Jurkat, Clone E6-1 (cell line): ENCODE measurements at regions not wholly inside any gene's neighbourhood (a gene's known extent, or its start where the extent isn't known, plus 50 kb on each side); places are given as distances from the start of the nearest gene placed in this dataset.

Source experiments
- DNase-seq: peaks from one replicate; pipeline ENCODE4 v3.0.0-alpha.2; 2011; ENCODE audit warnings: low read depth, low spot score
- H3K4me3 ChIP-seq: 2 replicates; pipeline ENCODE4 v1.5.1; 2011; ENCODE audit warnings: mild to moderate bottlenecking, low read length, control low read depth, moderate library complexity

DNA sequence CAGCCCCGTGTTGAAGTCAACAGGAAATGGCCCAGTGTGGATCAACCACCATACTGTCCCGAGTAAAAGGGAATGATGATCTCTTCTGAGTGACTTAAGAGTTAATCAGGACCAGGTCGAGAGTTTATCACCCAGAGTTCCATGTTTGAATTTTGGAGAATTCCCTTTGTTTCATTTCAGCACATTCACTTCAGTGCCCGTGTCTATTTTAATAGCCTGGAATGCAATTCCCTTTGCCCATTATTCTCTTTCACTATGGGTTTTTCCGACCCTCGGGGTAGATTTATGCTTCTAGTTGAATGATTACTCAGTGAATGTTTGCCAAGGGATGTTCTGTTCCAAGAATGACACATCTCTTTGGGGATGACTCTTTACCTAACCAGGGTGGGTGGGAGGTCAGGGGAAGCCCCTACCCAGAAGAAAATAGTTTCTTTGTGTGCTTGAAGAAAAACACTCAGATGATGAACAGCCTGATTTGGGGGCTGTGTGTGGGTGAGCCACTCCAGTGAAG is 594.9 kb downstream of the INHBA start:
- DNase-seq, result no peak

DNA sequence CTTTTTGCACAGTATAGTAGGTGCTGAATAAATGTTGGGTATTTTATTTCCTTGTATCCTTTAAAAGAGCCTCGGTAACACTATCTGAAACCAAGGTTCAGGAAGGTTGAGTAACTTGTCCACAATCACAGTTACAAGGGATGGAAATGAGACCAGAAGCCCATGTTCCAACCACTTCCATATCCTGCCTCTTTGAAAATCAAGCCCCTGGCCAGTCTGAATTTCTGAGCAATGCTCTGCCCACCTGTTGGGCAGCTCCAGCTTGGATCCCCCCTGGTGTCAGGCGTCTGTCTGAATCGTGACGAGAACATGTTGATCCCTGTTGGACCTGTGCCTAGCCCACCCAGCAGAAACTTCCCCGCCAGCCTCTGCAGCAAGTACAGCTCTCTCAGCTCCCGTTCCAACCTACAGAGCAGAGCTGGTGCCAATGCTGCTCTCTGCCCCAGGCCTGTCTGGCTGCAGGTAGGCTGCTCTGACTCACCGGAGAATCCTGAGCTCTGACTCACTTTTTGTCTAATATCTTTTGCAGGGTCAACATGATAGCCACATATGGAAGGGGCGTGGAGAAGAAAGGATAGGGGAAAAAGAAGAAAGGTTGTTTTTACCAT is 595.5 kb downstream of the INHBA start:
- DNase-seq, result no peak
- no peak overlapping the region for H3K4me3 ChIP-seq

More for the DNA sequence above, 594.9 kb downstream of the INHBA start:
- H3K4me3 ChIP-seq, result no peak overlapping the region

DNA sequence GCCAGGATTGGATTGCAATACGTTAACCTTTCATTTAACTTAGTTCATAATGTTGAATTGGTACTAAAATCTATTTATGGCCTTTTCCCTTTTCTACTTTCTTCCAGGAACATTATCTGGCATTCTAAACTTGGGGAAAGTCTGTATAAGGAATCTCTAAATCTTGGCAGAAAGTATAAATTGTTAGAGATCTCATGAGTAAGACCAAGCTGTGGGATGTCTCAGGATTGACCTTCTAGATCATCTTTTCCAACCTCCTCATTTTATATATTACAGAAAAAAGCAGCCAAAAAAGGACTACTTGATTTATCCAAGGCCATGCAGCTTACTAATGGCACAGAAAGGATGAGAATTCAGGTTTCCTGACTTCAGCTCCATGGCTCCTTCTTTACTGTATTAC is 598.3 kb downstream of the INHBA start:
- no peak for DNase-seq
- no peak overlapping the region for H3K4me3 ChIP-seq

DNA sequence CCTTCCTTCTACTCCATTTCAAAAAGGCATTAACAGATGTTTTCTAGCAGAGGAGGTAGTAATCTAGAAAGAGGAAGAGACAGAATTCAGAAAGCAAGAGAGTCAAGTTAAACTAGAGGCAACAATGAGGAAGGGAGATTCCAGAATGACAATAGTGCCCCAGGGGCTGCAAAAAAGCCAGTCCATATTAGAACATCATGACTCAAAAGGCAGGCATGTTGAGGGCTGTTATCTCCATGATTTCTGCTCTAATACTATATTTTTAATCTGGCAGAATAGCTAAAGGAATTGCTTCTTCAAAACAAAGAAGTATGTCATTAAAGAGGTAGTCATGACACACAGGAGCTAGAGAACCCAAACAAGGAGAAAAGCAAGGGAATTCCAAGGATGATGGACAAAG is 599.6 kb downstream of the INHBA start:
- DNase-seq, result no peak
- H3K4me3 ChIP-seq, result no peak overlapping the region

DNA sequence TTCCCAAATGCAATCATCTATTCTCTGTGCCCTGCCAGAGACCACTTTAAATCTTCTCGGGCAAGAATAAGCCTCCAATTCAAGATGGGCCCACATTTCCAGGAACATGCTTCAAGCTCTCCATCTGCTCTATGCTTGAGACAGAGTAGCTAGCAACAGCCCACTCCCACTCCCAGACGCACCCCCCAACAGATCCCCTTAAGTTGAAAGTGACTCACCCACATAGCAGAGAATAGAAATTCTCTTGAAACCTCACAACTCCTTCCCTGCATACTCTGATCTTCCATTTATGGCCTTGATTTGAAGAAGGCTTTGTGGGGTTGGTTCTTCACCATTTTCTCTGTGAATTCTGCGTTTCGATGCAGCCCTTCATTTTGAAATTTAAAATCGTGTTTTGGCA is 604.0 kb downstream of the INHBA start:
- DNase-seq, result no peak
- no peak overlapping the region for H3K4me3 ChIP-seq

DNA sequence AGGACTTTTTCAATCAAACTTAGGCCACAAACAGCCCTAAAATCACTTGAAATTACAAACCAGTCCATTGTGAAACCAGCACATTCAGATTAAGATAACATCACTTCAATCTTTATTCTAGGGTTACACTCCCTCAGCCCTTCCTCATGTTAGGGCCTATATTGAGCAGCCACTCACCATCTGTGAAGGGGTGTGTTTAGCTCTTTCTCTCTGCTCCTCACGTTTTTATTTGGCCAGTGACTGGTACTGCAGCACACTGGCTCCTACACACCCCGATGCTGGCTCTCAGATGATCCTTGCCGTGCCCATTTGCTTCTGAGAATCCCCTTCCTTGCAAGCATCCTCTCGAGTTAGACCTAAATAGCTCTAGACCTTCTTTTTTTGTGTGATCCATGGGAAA is 604.5 kb downstream of the INHBA start:
- H3K4me3 ChIP-seq, result no peak overlapping the region
- DNase-seq, result no peak

DNA sequence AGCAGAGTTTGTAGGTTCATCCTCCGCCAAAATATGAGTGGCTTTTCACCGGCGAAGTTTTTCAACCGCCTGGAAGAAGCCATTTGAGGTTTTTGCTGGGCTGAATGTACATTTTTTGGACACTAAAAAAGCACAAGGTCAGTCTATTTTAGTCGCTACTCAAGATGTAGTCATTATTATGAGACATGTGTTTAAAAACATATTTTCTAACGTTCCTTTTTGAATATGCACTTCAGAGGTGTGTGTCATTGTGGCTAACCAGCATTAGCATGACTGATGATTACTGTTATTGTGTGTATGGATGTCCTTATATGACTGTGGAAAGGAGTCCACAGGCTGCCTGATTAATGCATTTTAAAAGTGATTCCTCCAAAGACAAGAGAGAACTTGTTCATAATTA is 605.4 kb downstream of the INHBA start:
- H3K4me3 ChIP-seq, result no peak overlapping the region
- DNase-seq, result no peak

DNA sequence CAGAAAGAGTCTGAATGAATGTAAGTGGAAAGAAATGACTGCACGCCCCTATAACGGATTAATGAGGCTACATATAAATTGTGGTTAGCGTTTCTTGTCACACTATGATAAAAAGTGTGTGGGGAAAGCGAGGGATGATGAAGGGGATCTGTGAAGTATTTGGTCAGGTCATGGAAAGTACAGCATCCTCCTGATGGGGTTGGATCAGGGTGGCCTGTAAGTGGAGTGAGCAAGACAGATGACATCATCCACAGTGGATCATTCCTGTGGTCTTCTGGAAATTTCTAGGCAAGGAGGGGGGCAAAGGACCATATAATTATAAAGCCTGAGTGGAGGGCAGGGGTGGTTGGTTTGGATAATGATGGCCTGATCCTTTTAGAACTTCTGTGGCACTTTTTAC is 606.0 kb downstream of the INHBA start:
- no peak for DNase-seq
- H3K4me3 ChIP-seq, result no peak overlapping the region

DNA sequence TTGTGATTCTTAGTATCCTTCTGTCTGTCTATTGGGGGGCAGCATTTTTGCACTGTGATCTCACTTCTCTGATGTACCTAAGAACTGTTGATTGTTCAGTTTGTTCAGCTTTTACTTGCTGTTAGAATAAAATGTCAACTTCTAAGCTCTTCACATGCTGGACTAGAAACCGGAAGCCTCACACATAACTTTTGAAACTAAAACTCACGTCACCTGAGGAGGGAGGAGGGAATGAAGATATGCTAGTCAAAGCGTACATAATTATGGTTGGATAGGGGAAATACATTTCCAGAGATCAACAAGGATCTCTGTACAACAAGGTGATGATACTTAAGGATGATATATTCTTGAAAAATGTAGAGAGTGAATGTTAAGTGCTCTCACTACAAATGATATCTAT is 609.7 kb downstream of the INHBA start:
- H3K4me3 ChIP-seq, result no peak overlapping the region
- DNase-seq, result no peak

DNA sequence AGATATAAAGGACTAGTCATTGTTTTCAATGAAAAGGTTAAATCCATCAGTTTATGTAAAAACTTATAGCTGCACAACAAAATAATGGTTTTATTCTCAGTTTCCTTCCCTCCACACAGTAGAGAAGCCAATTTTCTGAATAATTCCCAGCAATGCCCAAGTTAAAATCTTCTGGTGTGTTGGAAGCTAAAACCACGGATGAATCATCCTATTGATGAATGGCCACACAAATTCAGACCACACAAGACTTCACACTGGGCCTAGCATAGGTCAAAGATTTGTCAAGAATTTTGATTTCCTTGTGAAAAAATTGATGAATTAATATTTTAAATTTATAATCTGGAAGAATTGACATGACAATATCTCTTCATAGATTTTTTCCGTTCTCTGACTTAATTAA is 617.6 kb downstream of the INHBA start:
- H3K4me3 ChIP-seq, result no peak overlapping the region
- no peak for DNase-seq

DNA sequence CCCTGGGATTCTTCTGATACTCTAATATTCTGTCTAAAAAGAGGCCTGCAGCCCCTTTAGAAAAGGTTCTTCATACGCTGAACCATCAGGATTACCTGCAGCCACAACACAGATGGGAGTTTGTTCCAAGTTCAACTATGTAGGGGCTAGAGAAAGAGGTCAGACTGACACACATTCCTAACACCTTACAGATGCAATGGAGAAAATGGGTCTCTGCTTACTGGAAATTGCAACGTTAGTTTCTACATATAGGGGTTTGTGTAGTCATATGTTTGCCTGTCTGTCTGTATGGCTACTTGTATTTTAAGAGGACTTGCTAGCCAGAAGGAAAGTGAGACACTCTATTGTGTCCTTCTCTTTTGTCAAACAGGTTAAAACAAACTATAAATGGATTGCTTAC is 618.5 kb downstream of the INHBA start:
- no peak for DNase-seq
- H3K4me3 ChIP-seq, result no peak overlapping the region

DNA sequence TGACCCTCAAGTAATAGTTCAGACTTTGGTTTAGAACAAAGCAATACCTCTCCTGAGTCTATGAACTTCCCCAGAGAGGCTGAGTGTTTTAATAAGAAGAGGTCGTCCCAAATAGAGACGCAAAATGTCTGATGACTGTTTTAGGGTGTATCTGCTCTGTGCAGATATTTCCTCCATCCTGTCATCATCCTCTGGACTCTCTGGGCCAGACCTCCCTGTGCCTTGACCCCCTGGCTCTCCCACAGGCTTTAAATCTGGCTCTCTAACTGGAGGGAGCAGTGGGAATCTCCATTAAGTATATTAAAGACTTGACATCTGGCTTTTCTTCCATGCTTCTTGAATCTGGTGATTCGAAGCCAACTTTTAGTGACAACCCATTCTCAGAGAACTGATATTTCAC is 633.3 kb downstream of the INHBA start:
- DNase-seq, result no peak

DNA sequence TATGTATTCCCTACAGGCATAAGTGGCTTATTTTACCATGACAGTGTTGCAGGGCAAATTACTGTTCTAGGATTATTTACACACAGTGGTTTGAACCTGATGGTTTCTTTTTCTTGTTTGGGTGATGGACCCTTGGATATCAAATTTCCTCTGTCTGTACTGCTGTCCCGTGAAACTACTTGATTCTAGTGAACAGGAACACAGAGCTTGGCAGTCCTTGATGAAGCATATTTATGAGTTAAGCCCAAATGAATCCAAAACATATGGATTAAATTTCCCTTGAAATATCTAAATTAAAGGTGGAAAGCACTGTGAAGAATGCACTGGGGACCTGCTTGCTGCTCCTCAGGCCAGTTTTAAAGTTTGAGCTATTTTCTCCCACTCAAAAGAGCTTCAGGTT is 635.3 kb downstream of the INHBA start:
- H3K4me3 ChIP-seq, result no peak overlapping the region
- DNase-seq, result no peak

More for the DNA sequence above, 633.3 kb downstream of the INHBA start:
- H3K4me3 ChIP-seq, result no peak overlapping the region

DNA sequence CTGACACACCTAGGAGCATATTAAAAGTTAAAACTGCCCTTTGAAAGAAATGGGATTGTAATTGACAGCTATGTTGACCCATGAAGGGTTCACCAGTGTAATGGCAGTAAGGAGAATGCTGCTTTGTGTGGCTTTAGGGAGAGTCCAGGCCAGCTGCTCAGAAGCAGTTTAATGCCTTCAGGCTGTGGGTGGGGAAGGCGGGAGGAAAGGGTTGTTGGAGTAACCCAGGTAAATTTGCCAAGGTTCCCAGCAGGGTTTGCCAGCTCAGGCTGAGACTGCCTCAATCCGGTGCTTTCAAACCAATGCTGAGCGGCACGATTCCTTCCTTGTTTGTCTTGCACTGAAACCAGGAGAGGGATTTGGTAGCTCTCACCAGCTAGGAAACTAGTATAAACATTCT is 637.2 kb downstream of the INHBA start:
- H3K4me3 ChIP-seq, result no peak overlapping the region
- no peak for DNase-seq

DNA sequence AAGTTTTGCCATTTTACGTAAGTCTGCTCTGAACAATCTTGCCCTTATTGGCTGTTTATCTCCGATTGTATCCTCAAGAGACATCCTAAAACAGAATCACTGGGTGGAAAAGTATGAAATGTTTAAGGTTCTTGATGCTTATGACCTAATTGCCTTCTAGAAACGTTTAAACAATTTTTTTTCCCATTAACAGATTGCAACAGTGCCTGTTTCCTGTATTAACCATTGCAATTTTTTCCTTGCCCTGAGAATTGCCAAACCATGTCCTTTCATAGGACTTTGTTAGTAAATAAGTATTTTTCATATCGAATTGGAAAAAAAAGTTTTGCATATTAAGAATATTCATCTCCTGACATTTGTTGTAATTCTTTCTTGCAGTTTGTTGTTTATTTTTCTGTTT is 639.8 kb downstream of the INHBA start:
- H3K4me3 ChIP-seq, result no peak overlapping the region
- DNase-seq, result no peak

DNA sequence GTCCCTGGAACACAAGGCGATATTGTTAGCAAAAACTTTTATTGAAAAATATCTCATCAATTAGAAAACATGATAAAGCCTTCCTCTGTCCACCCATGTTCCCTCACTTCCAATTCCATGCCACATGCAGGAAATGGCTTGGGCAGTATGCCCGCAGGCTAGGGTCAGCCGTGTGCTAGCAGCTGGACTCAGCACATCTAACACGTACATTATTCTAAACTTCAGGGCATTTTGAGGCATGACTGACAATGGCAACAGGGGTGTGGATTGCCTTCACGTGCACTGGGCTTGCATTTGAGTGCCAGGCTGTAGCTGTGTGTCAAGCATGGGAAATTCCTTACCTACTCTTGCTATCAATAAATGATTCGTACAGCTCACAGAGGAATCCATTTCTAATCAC is 642.1 kb downstream of the INHBA start:
- no peak overlapping the region for H3K4me3 ChIP-seq
- no peak for DNase-seq

DNA sequence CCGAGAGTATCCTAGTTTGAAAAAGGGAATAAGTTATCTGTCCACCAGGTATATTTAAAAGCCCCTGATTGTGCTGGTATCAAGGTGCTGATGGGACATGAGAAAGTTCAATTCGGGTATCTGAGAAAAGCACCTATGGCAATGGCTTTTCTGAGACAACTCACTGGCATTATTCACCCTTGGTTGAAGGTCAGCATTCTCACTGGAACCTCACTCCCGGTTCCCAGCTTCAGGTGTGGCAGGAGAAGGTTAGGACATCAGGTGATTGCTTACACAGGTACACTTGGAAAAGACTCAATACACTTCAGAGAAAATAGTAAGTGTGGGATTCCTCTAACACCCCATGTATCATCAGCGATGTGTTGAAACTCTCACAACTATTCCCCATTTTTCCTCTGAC is 643.1 kb downstream of the INHBA start:
- H3K4me3 ChIP-seq, result no peak overlapping the region
- no peak for DNase-seq

DNA sequence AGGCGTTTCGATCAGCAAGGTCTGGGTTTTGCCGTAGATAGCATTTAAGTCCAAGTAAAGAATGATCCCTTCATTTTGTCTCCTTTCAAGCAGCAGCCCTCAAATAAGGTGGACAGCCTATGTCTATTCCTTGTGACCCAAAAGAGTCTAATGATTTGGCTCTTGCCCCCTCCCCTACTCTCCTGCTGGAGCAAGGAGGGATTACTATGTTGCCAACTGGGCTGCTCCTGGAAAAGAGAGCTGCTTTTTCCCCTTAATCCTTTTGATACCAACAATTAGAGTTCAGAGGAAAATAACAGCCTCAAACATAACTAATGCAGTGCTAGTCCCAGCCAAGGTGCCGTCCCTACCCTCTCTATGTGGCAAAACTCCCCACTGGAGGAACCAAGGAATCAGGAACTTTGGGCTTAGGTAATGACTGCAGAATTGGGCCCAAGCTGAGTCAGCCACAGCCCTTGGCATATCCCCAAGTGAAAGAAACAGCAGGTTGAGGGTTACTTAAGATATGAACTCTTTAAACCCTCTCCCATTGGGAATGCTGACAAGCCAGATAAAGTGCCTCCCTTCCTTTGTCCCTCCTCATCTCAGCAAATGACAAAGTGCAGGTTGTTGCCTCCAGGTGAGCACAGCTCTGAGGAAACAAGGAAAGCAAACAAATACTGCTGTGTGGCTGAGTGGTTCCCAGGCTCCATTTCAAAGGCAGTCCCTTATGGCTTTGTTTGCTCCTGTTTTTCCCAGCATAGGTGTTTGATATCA is 643.7 kb downstream of the INHBA start:
- H3K4me3 ChIP-seq, result no peak overlapping the region
- no peak for DNase-seq

DNA sequence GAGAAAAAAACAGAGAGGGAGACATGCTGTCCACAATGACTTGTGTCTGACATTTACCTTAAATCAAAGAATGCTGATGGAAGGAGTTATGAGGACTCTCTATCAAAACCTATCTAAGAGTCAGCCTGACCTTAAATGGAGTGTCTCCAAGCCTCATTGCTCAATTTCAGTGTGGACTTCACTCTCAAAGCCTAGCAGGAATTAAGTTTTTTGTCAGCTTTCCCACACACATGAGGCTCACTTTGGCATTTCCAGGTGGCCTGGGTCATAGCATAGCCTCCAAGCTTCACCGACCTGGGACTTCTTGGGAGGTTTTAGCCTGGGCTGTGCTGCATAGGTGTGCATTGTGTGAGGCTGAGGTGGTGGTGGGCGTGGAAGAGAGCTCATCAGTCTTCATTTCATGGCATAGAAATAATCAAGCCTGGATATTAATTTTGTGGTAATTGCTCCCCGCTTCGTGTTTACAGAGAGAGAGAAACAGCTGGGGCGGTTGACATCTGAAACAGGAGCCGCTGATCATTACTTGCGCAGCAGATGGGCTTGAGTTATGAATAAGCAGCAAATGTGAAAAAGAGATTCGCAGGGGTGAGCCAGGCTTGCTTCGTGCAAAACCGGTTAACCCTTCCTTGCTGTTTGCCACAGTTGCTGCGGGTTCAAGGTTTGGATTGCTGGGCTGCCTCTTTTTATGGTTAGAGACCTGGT is 647.8 kb downstream of the INHBA start:
- DNase-seq, result no peak
- no peak overlapping the region for H3K4me3 ChIP-seq

DNA sequence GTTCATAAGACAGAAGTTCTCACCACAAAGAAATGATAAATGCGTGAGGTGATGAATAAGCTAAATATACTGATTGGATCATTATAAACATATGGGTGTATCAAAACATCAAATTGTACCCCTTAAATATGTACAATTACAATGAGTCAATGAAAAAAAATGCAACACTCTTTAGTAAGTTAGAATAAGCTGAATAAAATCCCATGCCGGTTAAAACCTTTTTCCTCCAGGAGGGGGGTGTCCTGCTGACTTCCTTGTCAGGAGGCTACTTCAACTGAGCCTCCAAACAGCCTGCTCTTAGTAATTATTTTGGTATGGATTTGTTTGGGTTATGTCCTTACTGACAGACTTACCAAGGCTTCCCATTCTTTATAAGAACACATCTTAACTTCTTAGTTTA is 649.1 kb downstream of the INHBA start:
- DNase-seq, result no peak
- no peak overlapping the region for H3K4me3 ChIP-seq
